Spinal cord (tissue), 9 donors: ENCODE measurements at regions not wholly inside any gene's neighbourhood (a gene's known extent, or its start where the extent isn't known, plus 50 kb on each side); places are given as distances from the start of the nearest gene placed in this dataset.

ENCODE experiments used
- DNase-seq, 6 donors: peaks; one replicate each; pipeline versions ENCODE4 v3.0.0 to v3.0.0-alpha.2; 2013 to 2015; ENCODE audit warnings: low spot score in 6 of 6, low read depth in 4 of 6
- H3K27ac ChIP-seq: one replicate; pipeline ENCODE4 v1.5.1; 2013; ENCODE audit warnings: low read depth, low read length, control low read depth
- H3K27me3 ChIP-seq: one replicate; pipeline ENCODE4 v1.6.1; 2013; ENCODE audit warnings: low read length; ENCODE audit not compliant: control insufficient read depth, insufficient read depth
- H3K36me3 ChIP-seq: one replicate; pipeline ENCODE4 v1.6.1; 2013; ENCODE audit warnings: low read length; ENCODE audit not compliant: control insufficient read depth, insufficient read depth
- H3K4me1 ChIP-seq: one replicate; pipeline ENCODE4 v1.6.1; 2013; ENCODE audit warnings: low read length; ENCODE audit not compliant: control insufficient read depth, insufficient read depth
- H3K4me3 ChIP-seq: one replicate; pipeline ENCODE4 v1.5.1; 2013; ENCODE audit warnings: low read depth, low read length, control low read depth
- H3K9me3 ChIP-seq: one replicate; pipeline ENCODE4 v1.6.1; 2013; ENCODE audit warnings: low read length; ENCODE audit not compliant: control insufficient read depth, insufficient read depth
- WGBS: methylation state at CpG from one replicate; pipeline ENCODE4 v1.1.5; 2013; ENCODE audit warnings: missing lambda C conversion rate; ENCODE audit not compliant: insufficient coverage; 5-methylcytosine and 5-hydroxymethylcytosine counted together
- donor health status: healthy.

GRCh38 chr9:77084094-77084493, 64.6 kb downstream of the FOXB2 start:
- Histone ChIP-seq H3K27ac (no peak overlapping the region), H3K27me3 (no peaks in the 10 kb centered on the region), H3K4me3 (no peak overlapping the region), H3K4me1 (no peaks in the 10 kb centered on the region), H3K9me3 (no peaks in the 10 kb centered on the region), H3K36me3 (no peaks in the 10 kb centered on the region)
- DNase-seq = no peak
- WGBS = 80% methylated on average over 1 of the region's 3 CpGs

GRCh38 chr9:77085416-77085815, 66.0 kb downstream of the FOXB2 start:
- no peaks in the 10 kb centered on the region for H3K4me1 ChIP-seq
- no peak overlapping the region for H3K4me3 ChIP-seq
- no peaks in the 10 kb centered on the region for H3K9me3 ChIP-seq
- WGBS = no CpG with 5 or more reads among the region's 2 CpGs
- no peak for DNase-seq
- H3K27ac ChIP-seq = no peak overlapping the region
- H3K36me3 ChIP-seq = no peaks in the 10 kb centered on the region
- H3K27me3 ChIP-seq = no peaks in the 10 kb centered on the region

- H3K9me3 ChIP-seq = no peaks in the 10 kb centered on the region
- no peaks in the 10 kb centered on the region for H3K27me3 ChIP-seq
- H3K4me3 ChIP-seq = no peak overlapping the region
- no peak for DNase-seq
- H3K27ac ChIP-seq = no peak overlapping the region
- H3K4me1 ChIP-seq = no peaks in the 10 kb centered on the region
- 80% methylated on average over 1 of the region's 2 CpGs for WGBS
- H3K36me3 ChIP-seq = no peaks in the 10 kb centered on the region
Observed at GRCh38 chr9:77087506-77087905, 68.1 kb downstream of the FOXB2 start.

GRCh38 chr9:77092536-77092935, 73.1 kb downstream of the FOXB2 start:
- H3K36me3 ChIP-seq = no peaks in the 10 kb centered on the region
- peak in 1 of 6 donors; percentile 12 for DNase-seq
- no peaks in the 10 kb centered on the region for H3K9me3 ChIP-seq
- no peak overlapping the region for H3K4me3 ChIP-seq
- WGBS = 0% methylated on average over 1 of the region's 3 CpGs
- H3K27me3 ChIP-seq = no peaks in the 10 kb centered on the region
- H3K27ac ChIP-seq = no peak overlapping the region
- no peaks in the 10 kb centered on the region for H3K4me1 ChIP-seq

- H3K36me3 ChIP-seq = no peaks in the 10 kb centered on the region
- H3K4me1 ChIP-seq = no peaks in the 10 kb centered on the region
Observed at GRCh38 chr9:77094150-77094549, 74.7 kb downstream of the FOXB2 start.

GRCh38 chr9:77097335-77097734, 77.9 kb downstream of the FOXB2 start:
- Histone ChIP-seq H3K36me3 (no peaks in the 10 kb centered on the region), H3K27me3 (peaks cover 2% of the 10 kb centered on the region), H3K4me1 (no peaks in the 10 kb centered on the region), H3K27ac (no peak overlapping the region), H3K4me3 (no peak overlapping the region), H3K9me3 (no peaks in the 10 kb centered on the region)
- no peak for DNase-seq
- no CpG with 5 or more reads among the region's 2 CpGs for WGBS

More at GRCh38 chr9:77094150-77094549, 74.7 kb downstream of the FOXB2 start:
- Histone ChIP-seq H3K4me3 (no peak overlapping the region), H3K27ac (no peak overlapping the region), H3K9me3 (no peaks in the 10 kb centered on the region), H3K27me3 (no peaks in the 10 kb centered on the region)
- no peak for DNase-seq

- peaks cover 2% of the 10 kb centered on the region for H3K27me3 ChIP-seq
- H3K36me3 ChIP-seq = no peaks in the 10 kb centered on the region
- no peaks in the 10 kb centered on the region for H3K4me1 ChIP-seq
- no CpG with 5 or more reads among the region's 3 CpGs for WGBS
- DNase-seq = peak in 2 of 6 donors; percentile 6 to 73
- peaks cover 3% of the 10 kb centered on the region for H3K9me3 ChIP-seq
- no peak overlapping the region for H3K4me3 ChIP-seq
- H3K27ac ChIP-seq = no peak overlapping the region
Observed at GRCh38 chr9:77099388-77099787, 77.9 kb upstream of the VPS13A start.

GRCh38 chr9:77111408-77111807, 65.9 kb upstream of the VPS13A start:
- DNase-seq = no peak
- no CpG with 5 or more reads among the region's 2 CpGs for WGBS
- H3K4me1 ChIP-seq = no peaks in the 10 kb centered on the region

GRCh38 chr9:77125665-77126064, 51.7 kb upstream of the VPS13A start:
- Histone ChIP-seq H3K27ac (no peak overlapping the region), H3K27me3 (no peaks in the 10 kb centered on the region), H3K4me1 (no peaks in the 10 kb centered on the region), H3K36me3 (no peaks in the 10 kb centered on the region), H3K4me3 (no peak overlapping the region), H3K9me3 (peaks cover 3% of the 10 kb centered on the region)
- DNase-seq = peak in 1 of 6 donors; percentile 30

More at GRCh38 chr9:77111408-77111807, 65.9 kb upstream of the VPS13A start:
- Histone ChIP-seq H3K27me3 (no peaks in the 10 kb centered on the region), H3K9me3 (no peaks in the 10 kb centered on the region), H3K27ac (no peak overlapping the region), H3K4me3 (no peak overlapping the region), H3K36me3 (no peaks in the 10 kb centered on the region)

- Histone ChIP-seq H3K36me3 (no peaks in the 10 kb centered on the region), H3K4me1 (no peaks in the 10 kb centered on the region), H3K9me3 (peaks cover 3% of the 10 kb centered on the region), H3K4me3 (no peak overlapping the region), H3K27me3 (no peaks in the 10 kb centered on the region), H3K27ac (no peak overlapping the region)
- no CpG with 5 or more reads among the region's 1 CpG for WGBS
- no peak for DNase-seq
Observed at GRCh38 chr9:77127071-77127470, 50.3 kb upstream of the VPS13A start.
